ENCODE measurements at regions not wholly inside any gene's neighbourhood (a gene's known extent, or its start where the extent isn't known, plus 50 kb on each side); places are given as distances from the start of the nearest gene placed in this dataset.

DNA sequence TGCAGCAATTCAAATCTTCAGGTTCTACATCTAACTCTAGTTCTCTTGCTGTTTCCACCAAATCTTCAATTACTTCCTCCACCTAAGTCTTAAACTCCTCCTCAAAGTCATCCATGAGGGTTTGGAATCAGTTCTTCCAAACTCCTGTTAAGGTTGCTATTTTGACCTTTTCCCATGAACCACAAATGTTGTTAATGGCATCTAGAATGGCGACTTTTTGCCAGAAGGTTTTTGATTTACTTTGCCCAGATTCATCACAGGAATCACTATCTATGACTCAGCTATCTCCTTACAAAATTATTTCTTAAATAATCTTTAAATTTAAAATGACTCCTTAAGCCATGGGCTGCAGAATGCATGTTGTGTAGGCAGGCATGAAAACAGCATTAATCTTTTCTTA is 368.9 kb upstream of the TNP1 start:
- H3K9me3 ChIP-seq, result no peaks in the 10 kb centered on the region
- WGBS, 2 donors, result 93 to 100% methylated on average over 1 of the region's 1 CpG
- TF ChIP-seq, protein P1, sequence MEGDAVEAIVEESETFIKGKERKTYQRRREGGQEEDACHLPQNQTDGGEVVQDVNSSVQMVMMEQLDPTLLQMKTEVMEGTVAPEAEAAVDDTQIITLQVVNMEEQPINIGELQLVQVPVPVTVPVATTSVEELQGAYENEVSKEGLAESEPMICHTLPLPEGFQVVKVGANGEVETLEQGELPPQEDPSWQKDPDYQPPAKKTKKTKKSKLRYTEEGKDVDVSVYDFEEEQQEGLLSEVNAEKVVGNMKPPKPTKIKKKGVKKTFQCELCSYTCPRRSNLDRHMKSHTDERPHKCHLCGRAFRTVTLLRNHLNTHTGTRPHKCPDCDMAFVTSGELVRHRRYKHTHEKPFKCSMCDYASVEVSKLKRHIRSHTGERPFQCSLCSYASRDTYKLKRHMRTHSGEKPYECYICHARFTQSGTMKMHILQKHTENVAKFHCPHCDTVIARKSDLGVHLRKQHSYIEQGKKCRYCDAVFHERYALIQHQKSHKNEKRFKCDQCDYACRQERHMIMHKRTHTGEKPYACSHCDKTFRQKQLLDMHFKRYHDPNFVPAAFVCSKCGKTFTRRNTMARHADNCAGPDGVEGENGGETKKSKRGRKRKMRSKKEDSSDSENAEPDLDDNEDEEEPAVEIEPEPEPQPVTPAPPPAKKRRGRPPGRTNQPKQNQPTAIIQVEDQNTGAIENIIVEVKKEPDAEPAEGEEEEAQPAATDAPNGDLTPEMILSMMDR (IDR thresholded peaks at IDR 0.05), result no peak
- ATAC-seq (no peak), DNase-seq (no peak)
- H3K4me3 ChIP-seq, result no peak overlapping the region
- H3K4me1 ChIP-seq, result peaks cover 0 to 7% (median under 1%) of the 10 kb centered on the region in 9 donors
- H3K36me3 ChIP-seq, result no peaks in the 10 kb centered on the region
- no peak overlapping the region for H3K27ac ChIP-seq
- H3K27me3 ChIP-seq, result peaks cover 0 to 87% (median 0%) of the 10 kb centered on the region in 7 donors
- intact Hi-C loops (cut with DNase I), result no loop called here

DNA sequence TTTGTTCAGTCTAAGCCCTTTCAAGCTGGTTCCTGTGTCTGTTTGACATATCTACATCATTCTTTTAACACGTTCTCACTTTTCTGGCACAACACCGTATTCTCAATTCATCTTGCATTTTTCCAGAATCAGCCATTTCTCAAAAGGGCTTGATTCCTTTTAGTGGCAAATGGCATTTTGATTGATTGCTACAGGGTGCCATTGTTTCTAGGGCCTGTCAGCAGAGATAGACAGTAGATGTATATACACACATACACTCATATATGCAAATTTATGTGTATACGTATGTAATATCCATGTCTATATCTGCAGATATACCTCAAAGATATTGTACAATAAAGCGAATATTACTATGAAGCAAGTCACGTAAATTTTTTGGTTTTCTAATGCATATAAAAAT is 367.9 kb upstream of the TNP1 start:
- TF ChIP-seq, protein P1 (IDR thresholded peaks at IDR 0.05), result no peak
- Histone ChIP-seq H3K27ac (no peak overlapping the region), H3K4me3 (no peak overlapping the region), H3K27me3 (peaks cover 0 to 82% (median 0%) of the 10 kb centered on the region in 7 donors), H3K9me3 (no peaks in the 10 kb centered on the region), H3K36me3 (no peaks in the 10 kb centered on the region), H3K4me1 (peaks cover 0 to 17% (median 4%) of the 10 kb centered on the region in 9 donors)
- intact Hi-C loops (cut with DNase I), result no loop called here
- 93 to 96% methylated on average over 5 of the region's 5 CpGs for WGBS, 2 donors
- ATAC-seq (no peak), DNase-seq (no peak)

DNA sequence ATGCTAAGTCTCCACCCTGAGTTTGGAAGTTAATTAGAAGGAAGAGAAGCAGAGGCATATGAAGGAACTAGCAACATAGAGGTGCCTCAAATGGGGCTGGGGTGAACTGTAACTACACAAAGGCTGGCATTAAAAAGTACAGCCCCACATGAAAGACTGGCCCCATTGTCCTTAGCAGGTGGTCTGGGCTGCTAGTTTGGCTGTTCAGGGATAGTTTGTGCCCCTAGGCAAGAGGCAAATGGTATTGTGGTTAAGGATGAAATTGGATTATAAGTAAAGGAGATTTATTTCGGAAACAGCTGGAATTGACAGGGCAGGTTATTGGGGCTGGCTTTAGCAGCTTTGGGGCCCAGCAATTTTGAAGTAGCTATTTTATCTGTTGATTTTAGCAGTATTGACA is 365.7 kb upstream of the TNP1 start:
- intact Hi-C loops (cut with DNase I), result no loop called here
- TF ChIP-seq, protein P1 (IDR thresholded peaks at IDR 0.05), result no peak
- DNase-seq (no peak), ATAC-seq (no peak)
- H3K4me3 ChIP-seq, result no peak overlapping the region
- peaks cover 0 to 38% (median under 1%) of the 10 kb centered on the region in 9 donors for H3K4me1 ChIP-seq
- H3K36me3 ChIP-seq, result no peaks in the 10 kb centered on the region
- WGBS, 2 donors, result 93 to 95% methylated on average over 1 of the region's 1 CpG
- no peaks in the 10 kb centered on the region for H3K9me3 ChIP-seq
- H3K27ac ChIP-seq, result no peak overlapping the region
- peaks cover 0 to 77% (median 0%) of the 10 kb centered on the region in 7 donors for H3K27me3 ChIP-seq

DNA sequence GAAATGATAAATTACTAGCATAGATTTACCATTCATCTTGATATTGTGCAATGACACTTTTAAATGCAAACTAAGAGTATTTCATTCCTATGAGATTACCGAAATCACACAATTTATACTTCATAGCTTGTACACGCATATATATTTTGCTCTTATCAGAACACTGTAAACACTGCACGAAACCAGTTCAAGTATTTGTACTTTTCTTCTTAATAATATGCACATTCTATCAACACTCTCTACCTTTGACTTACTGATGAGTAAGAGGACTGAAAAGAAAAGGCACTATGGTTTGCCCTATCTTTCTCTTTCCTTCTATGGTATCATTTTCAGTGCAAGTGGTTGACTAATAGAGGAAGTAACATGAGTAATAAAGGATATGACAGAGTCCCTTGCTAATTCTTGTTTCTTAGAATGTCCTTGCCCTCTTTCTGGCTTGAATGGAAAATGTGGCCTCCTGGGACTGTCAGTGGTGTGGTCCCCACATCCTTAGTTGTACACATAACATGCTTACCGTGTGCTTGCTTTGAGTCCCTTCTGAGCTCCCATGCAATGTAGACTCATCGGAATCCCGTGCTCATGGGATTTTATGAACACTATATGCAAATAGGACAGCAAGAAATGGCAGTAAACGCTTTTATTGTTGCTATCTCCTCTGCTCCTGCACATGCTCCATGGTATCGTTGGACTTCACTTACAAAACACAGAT is 363.5 kb upstream of the TNP1 start:
- H3K27me3 ChIP-seq, result peaks cover 0 to 75% (median 0%) of the 10 kb centered on the region in 7 donors
- H3K9me3 ChIP-seq, result no peaks in the 10 kb centered on the region
- H3K4me3 ChIP-seq, result no peak overlapping the region
- intact Hi-C loops (cut with DNase I), result no loop called here
- DNase-seq (peak in 1 of 2 donors; percentile 62), ATAC-seq (peak; percentile 51 to 89 (median 81))
- 64 to 75% methylated on average over 8 of the region's 8 CpGs for WGBS, 2 donors
- TF ChIP-seq, protein P1 (IDR thresholded peaks at IDR 0.05), result no peak
- H3K36me3 ChIP-seq, result no peaks in the 10 kb centered on the region
- peaks cover 0 to 59% (median 13%) of the 10 kb centered on the region in 9 donors for H3K4me1 ChIP-seq
- H3K27ac ChIP-seq, result peak overlapping the region in 2 of 10 donors; percentile 2 to 66
